ENCODE measurements at regions not wholly inside any gene's neighbourhood (a gene's known extent, or its start where the extent isn't known, plus 50 kb on each side); places are given as distances from the start of the nearest gene placed in this dataset.
"Not testable (repeated sequence)": the region's sequence is repeated elsewhere in the genome, so short reads cannot be mapped to it uniquely, and the experiment has no call there.

- DNase-seq, result no peak
Measured at GRCh38 chr11:98600786-98601773, 419.7 kb upstream of the CNTN5 start.

- DNase-seq, result no peak
Measured at GRCh38 chr11:98616098-98616655, 404.6 kb upstream of the CNTN5 start.

- no peak for DNase-seq
Measured at GRCh38 chr11:98621767-98622166, 399.0 kb upstream of the CNTN5 start.

- no peak for DNase-seq
Measured at GRCh38 chr11:98625526-98625925, 395.2 kb upstream of the CNTN5 start.

- no peak for DNase-seq
Measured at GRCh38 chr11:98630736-98631135, 390.0 kb upstream of the CNTN5 start.

- no peak for DNase-seq
Measured at GRCh38 chr11:98657711-98658110, 363.0 kb upstream of the CNTN5 start.

- no peak for DNase-seq
Measured at GRCh38 chr11:98659431-98659830, 361.3 kb upstream of the CNTN5 start.

- DNase-seq, result no peak
Measured at GRCh38 chr11:98674390-98674789, 346.4 kb upstream of the CNTN5 start.

GRCh38 chr11:98679673-98680072 is 341.1 kb upstream of the CNTN5 start:
- DNase-seq, result no peak

- DNase-seq, result no peak
Measured at GRCh38 chr11:98701541-98701940, 319.2 kb upstream of the CNTN5 start.

GRCh38 chr11:98703779-98704556 is 316.8 kb upstream of the CNTN5 start:
- DNase-seq, result no peak

GRCh38 chr11:98710026-98710425 is 310.7 kb upstream of the CNTN5 start:
- DNase-seq, result no peak

- no peak for DNase-seq
Measured at GRCh38 chr11:98710986-98711385, 309.8 kb upstream of the CNTN5 start.

GRCh38 chr11:98720951-98721350 is 299.8 kb upstream of the CNTN5 start:
- no peak for DNase-seq

GRCh38 chr11:98725471-98725870 is 295.3 kb upstream of the CNTN5 start:
- DNase-seq, result no peak

GRCh38 chr11:98728421-98728820 is 292.3 kb upstream of the CNTN5 start:
- no peak for DNase-seq

- no peak for DNase-seq
Measured at GRCh38 chr11:98729118-98729517, 291.6 kb upstream of the CNTN5 start.

GRCh38 chr11:98732947-98733346 is 287.8 kb upstream of the CNTN5 start:
- DNase-seq, result no peak

GRCh38 chr11:98733378-98733777 is 287.4 kb upstream of the CNTN5 start:
- DNase-seq, result not testable (repeated sequence)

- DNase-seq, result no peak
Measured at GRCh38 chr11:98734686-98735085, 286.1 kb upstream of the CNTN5 start.

- no peak for DNase-seq
Measured at GRCh38 chr11:98736833-98737232, 283.9 kb upstream of the CNTN5 start.

GRCh38 chr11:98740321-98740720 is 280.4 kb upstream of the CNTN5 start:
- DNase-seq, result no peak

GRCh38 chr11:98763446-98763845 is 257.3 kb upstream of the CNTN5 start:
- DNase-seq, result not testable (repeated sequence)

Data from T-helper 2 cell (primary cell).